Hepatocyte (in vitro differentiated cells): ENCODE measurements at regions not wholly inside any gene's neighbourhood (a gene's known extent, or its start where the extent isn't known, plus 50 kb on each side); places are given as distances from the start of the nearest gene placed in this dataset.

Source experiments
- DNase-seq: peaks from one replicate; pipeline ENCODE4 v3.0.0-alpha.2; 2016; ENCODE audit warnings: low spot score
- H2AFZ ChIP-seq: fragments of 200-600 bp; sonication (generic); 2 replicates; pipeline ENCODE4 v1.6.0; 2016; ENCODE audit warnings: antibody characterized with exemption, mild to moderate bottlenecking
- H3K27ac ChIP-seq: fragments of 200-600 bp; sonication (generic); 2 replicates; pipeline ENCODE4 v1.5.1; 2016; ENCODE audit warnings: mild to moderate bottlenecking
- H3K27me3 ChIP-seq: fragments of 200-600 bp; sonication (generic); 2 replicates; pipeline ENCODE4 v1.6.1; 2016
- H3K36me3 ChIP-seq: fragments of 200-600 bp; sonication (generic); replicated peaks from 2 replicates; pipeline ENCODE4 v1.5.1; 2016; ENCODE audit warnings: low read depth; ENCODE audit not compliant: insufficient read depth
- H3K4me1 ChIP-seq: fragments of 200-600 bp; sonication (generic); 2 replicates; pipeline ENCODE4 v1.5.1; 2016; ENCODE audit warnings: mild to moderate bottlenecking, moderate library complexity; ENCODE audit not compliant: insufficient read depth
- H3K4me2 ChIP-seq: fragments of 200-600 bp; sonication (generic); 2 replicates; pipeline ENCODE4 v1.6.0; 2016
- H3K4me3 ChIP-seq: fragments of 200-600 bp; sonication (generic); 2 replicates; pipeline ENCODE4 v1.5.1; 2016; ENCODE audit warnings: mild to moderate bottlenecking
- H3K79me2 ChIP-seq: fragments of 200-600 bp; sonication (generic); 2 replicates; pipeline ENCODE4 v1.6.0; 2017; ENCODE audit warnings: mild to moderate bottlenecking
- H3K9me2 ChIP-seq: fragments of 200-600 bp; sonication (generic); replicated peaks from 2 replicates; pipeline ENCODE4 v1.6.0; 2017; ENCODE audit warnings: mild to moderate bottlenecking; ENCODE audit not compliant: insufficient read depth
- H3K9me3 ChIP-seq: fragments of 200-600 bp; sonication (generic); 2 replicates; pipeline ENCODE4 v1.5.1; 2016; ENCODE audit warnings: low read depth, mild to moderate bottlenecking
- H4K20me1 ChIP-seq: fragments of 200-600 bp; sonication (generic); 2 replicates; pipeline ENCODE4 v1.6.0; 2016; ENCODE audit warnings: mild to moderate bottlenecking; ENCODE audit not compliant: insufficient read depth, poor library complexity, severe bottlenecking
- EZH2 ChIP-seq: fragments of 200-600 bp; sonication (generic); IDR thresholded peaks from 2 replicates; pipeline ENCODE4 v1.6.1; 2016; ENCODE audit warnings: antibody characterized with exemption, mild to moderate bottlenecking, borderline replicate concordance
- EZH2phosphoT487 ChIP-seq: fragments of 200-600 bp; sonication (generic); IDR thresholded peaks from one replicate; pipeline ENCODE4 v1.6.1; 2018; ENCODE audit warnings: antibody characterized with exemption, mild to moderate bottlenecking, low read depth, moderate library complexity; ENCODE audit not compliant: unreplicated experiment, severe bottlenecking
- WGBS: methylation state at CpG from one replicate; pipeline ENCODE4 v1.1.6; 2016; ENCODE audit warnings: low lambda C conversion rate; ENCODE audit errors: missing lambda C conversion rate; 5-methylcytosine and 5-hydroxymethylcytosine counted together
- TF ChIP-seq, protein P1 (sequence below): fragments of 200-600 bp; sonication (generic); IDR thresholded peaks from 2 replicates; pipeline ENCODE4 v1.5.1; 2016; ENCODE audit warnings: antibody characterized with exemption, mild to moderate bottlenecking; ENCODE audit not compliant: poor library complexity

DNA sequence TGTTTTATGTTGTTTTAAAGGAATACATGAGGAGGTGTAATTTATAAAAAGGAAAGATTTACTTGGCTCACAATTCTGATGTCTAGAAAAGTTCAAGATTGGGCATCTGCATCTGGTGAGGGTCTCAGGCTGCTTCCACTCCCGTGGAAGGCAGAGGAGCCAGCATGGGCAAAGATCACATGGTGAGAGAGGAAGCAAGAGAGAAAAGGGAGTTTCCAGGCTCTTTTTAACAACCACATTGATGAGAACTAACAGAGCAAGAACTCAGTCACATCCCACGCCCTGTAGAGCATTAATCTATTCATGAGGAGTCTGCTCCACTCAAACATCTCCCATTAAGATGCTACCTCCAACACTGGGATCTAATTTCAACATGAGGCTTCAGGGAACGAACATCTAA, 1666.3 kb downstream of the HACE1 start:
- H3K27me3 ChIP-seq: no peaks in the 10 kb centered on the region
- 89% methylated on average over 3 of the region's 3 CpGs for WGBS
- no peak overlapping the region for H2AFZ ChIP-seq
- H3K27ac ChIP-seq: no peak overlapping the region
- no peaks in the 10 kb centered on the region for H3K36me3 ChIP-seq
- no peak overlapping the region for H3K4me2 ChIP-seq
- H3K79me2 ChIP-seq: no peaks in the 10 kb centered on the region
- no peaks in the 10 kb centered on the region for H3K9me2 ChIP-seq
- TF ChIP-seq EZH2 (no peak), EZH2phosphoT487 (no peak)
- TF ChIP-seq, protein P1, sequence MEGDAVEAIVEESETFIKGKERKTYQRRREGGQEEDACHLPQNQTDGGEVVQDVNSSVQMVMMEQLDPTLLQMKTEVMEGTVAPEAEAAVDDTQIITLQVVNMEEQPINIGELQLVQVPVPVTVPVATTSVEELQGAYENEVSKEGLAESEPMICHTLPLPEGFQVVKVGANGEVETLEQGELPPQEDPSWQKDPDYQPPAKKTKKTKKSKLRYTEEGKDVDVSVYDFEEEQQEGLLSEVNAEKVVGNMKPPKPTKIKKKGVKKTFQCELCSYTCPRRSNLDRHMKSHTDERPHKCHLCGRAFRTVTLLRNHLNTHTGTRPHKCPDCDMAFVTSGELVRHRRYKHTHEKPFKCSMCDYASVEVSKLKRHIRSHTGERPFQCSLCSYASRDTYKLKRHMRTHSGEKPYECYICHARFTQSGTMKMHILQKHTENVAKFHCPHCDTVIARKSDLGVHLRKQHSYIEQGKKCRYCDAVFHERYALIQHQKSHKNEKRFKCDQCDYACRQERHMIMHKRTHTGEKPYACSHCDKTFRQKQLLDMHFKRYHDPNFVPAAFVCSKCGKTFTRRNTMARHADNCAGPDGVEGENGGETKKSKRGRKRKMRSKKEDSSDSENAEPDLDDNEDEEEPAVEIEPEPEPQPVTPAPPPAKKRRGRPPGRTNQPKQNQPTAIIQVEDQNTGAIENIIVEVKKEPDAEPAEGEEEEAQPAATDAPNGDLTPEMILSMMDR: no peak
- no peaks in the 10 kb centered on the region for H3K4me1 ChIP-seq
- no peaks in the 10 kb centered on the region for H4K20me1 ChIP-seq
- H3K4me3 ChIP-seq: no peak overlapping the region
- H3K9me3 ChIP-seq: no peaks in the 10 kb centered on the region
- DNase-seq: no peak

GRCh38 chr6:103191391-103192093, 1668.2 kb downstream of the HACE1 start:
- H3K4me1 ChIP-seq: no peaks in the 10 kb centered on the region
- H3K27me3 ChIP-seq: no peaks in the 10 kb centered on the region
- TF ChIP-seq, protein P1: no peak
- TF ChIP-seq EZH2 (no peak), EZH2phosphoT487 (no peak)
- no peaks in the 10 kb centered on the region for H3K36me3 ChIP-seq
- 54% methylated on average over 2 of the region's 2 CpGs for WGBS
- H3K27ac ChIP-seq: no peak overlapping the region
- no peak for DNase-seq
- H3K9me3 ChIP-seq: no peaks in the 10 kb centered on the region
- H3K9me2 ChIP-seq: no peaks in the 10 kb centered on the region
- H4K20me1 ChIP-seq: no peaks in the 10 kb centered on the region
- H2AFZ ChIP-seq: no peak overlapping the region
- no peak overlapping the region for H3K4me2 ChIP-seq
- H3K79me2 ChIP-seq: no peaks in the 10 kb centered on the region
- no peak overlapping the region for H3K4me3 ChIP-seq

DNA sequence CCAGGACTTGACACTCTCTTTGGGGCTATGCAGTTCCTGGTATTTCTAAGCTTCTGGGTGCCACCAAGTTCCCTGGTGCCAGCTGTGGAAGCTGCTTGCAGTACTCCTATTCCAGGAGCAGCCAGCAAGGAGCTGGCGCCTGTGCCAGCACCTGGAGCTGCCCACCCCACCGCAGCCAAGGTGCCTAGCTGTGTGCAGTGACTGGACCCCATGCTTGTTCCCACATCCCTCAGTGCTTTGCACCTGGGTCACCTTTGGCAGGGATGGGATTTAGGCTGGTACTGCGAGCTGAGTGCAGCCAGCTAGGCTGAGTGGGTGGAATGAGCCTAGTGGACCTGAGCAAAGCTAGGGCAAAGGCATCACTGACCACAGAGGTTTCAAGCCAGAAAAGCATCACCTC, 1674.9 kb downstream of the HACE1 start:
- Histone ChIP-seq H3K4me3 (no peak overlapping the region), H3K4me2 (no peak overlapping the region), H3K4me1 (no peaks in the 10 kb centered on the region), H3K36me3 (no peaks in the 10 kb centered on the region), H3K79me2 (no peaks in the 10 kb centered on the region), H4K20me1 (no peaks in the 10 kb centered on the region), H3K9me3 (no peaks in the 10 kb centered on the region), H2AFZ (no peak overlapping the region), H3K27ac (no peak overlapping the region), H3K27me3 (no peaks in the 10 kb centered on the region), H3K9me2 (no peaks in the 10 kb centered on the region)
- DNase-seq: no peak
- 78% methylated on average over 3 of the region's 3 CpGs for WGBS
- TF ChIP-seq, protein P1: no peak
- TF ChIP-seq EZH2: no peak
- no peak for TF ChIP-seq EZH2phosphoT487
